NCI-H1092 (cell line): ENCODE measurements at regions not wholly inside any gene's neighbourhood (a gene's known extent, or its start where the extent isn't known, plus 50 kb on each side); places are given as distances from the start of the nearest gene placed in this dataset.

Experiments
- DNase-seq: peaks from one replicate; lab custom pipeline; 2025; lab: John Stamatoyannopoulos, UW

DNA sequence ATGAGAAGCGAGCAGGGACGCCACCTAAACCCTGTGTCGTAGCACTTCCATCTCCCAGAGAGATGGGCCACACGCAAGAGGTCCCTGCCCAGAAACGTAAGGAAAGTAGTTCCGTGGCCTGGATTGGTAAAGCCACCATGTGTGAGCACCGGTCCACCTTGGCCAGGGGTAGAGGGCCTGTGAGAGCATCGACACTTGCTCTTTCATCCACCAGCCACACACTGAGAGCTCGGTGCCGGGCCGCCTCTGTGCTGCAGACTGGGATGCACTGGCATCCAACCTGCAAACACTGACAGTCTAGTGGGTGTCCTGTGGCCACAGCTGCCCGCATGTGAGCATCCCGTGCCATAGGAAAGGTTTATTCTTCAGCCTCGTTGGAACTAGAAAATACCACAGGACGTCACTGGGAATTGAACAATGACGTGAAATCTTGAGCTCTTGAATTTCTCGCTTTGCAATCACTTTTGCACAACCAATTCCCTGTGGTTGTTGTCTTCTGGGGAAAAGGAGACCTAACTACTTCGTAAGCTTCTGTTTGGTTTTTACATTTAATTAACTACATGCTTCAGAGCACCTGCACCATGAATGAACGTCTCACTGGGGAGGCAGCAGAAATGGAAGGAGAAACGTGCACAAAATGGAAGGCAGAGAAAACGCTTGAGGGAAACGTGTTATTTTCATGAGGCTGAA, 212.0 kb upstream of the RAB6C start:
- DNase-seq: no peak

DNA sequence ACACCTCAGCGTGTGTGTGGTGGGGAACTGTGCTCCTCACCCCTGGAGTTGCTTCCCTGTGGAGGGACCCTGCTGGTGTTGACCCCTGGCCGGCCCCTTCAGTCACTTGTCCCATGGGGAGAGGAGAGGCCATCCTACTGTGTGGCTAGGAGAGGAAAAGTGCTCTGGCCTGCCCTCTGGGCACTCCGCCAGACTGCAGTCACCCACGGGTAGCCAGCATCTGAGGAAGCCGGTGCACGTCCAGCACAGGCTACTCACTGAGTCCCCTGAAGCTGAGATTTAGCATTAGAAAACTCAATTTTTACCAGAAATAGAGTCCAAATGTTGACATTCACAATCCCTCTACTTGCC, 211.5 kb upstream of the RAB6C start:
- no peak for DNase-seq

DNA sequence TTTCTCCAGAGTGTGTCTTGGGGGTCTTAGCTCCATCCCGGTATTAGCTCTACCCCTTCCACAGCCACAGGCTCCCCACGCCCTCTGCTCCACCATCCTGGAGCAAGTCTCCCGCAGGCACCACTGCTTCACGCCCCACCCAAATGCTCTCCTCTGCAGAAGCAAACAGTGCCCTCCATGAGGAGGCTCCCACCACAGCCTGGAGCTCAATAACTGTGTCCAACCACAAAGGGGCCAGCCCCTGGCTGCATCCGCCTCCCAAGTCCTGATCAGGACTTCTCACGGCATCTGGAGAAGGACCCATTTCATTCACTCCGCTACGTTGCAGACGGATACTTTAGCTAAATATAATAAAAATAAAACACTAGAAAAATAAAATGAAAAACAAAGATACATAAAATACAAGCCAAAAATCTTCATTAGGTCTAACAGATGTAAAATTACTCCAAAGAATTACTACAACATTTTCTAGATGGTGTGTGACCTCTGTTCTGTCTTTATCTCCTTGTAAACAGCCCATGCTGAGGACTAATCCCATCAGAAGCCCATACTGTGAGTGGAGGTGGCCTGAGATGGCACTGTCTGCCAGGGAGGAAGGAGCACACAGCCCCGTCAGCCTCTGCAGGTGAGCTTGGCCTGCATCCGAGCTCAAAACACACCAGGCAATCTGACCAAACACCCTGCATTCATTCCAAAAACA, 210.8 kb upstream of the RAB6C start:
- DNase-seq: no peak

DNA sequence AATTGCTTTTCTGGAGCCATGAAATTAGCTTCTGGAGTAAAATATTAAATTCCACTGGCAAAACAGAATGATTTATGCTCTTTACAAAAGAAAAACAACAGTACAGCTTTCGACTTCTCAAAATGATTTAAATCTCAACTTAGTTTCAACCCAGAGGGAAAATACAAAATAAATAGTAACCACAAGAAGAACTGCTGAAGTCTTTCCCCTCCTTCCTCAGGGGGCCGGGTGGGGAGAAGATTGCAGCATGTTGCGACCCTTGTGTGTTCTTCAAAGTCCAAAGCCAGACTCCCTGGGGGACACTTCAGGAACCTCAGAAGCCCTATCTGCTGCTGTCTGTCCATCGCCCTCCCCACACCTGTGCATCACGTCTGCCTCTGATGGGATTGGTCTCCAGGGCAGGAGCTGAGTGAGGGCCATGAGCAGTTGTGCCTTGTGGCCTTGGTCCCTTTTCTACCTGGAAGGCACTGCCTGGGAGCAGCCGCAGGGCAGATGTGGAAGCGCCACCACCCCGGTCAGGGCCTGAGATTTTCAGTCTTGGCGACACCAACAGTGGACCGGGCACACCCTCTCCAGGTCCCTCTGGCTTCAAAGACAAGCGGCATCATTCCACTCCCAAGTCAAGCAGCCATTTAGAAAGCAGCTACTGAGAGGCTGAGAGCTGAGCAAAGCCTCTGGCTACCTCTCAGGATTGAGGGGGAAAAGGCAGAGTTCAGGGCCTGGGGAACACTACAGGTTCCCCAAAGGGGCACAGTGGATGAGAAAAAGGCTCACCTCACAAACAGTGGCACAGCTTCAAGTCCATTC, 210.1 kb upstream of the RAB6C start:
- no peak for DNase-seq

DNA sequence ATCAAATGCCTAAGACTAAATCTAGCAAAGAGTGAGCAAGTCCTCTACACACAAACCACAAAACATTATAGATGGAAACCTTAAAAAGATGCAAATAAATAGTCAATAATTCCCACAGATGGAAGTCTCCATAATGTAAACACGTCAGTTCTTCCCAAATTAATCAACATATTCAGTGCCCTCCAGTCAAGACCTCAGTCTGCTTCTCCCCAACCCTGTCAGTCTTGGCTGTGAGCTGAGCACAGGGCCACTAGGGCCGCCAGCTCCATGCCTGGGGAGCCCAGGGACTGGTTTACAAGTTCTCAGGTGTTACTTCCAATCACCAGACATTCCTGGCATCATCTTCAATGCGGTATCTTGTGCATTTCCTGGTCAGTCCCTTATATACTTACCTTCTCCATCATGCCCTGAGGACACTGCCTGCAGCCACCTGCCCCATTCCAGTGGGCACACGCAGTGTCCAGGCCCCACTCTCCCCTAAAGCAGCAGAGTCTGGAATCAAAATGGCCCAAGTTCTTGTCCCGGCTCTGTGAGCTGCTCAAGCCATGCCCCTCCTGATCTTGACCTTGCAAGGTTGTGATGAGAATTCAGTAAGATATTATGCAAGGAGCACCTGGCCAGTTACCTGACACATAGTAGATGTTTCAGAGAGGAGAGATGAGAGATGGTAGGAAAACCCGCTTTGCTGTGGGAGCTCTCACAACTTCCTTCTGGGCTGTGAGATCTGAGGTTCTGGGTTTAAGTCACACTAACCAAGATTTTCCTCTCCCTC, 207.9 kb upstream of the RAB6C start:
- DNase-seq: no peak

DNA sequence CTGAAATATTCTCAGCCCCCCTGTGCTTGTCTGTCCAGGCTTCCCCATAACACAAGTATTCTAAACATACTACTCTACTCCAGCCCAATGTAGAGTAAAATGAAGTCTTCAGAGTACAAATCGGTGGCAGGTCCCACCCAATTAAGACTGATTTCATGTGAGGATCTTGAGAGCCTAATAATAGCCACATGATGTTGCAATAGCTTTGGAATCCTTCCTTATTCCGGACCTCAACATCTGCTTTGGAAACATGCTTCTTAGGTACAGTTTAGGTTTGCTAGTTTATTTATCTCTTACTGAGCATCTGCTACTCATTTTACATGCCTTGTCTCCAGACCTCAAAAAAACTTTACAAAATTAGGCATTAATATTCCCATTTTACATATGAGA, 207.3 kb upstream of the RAB6C start:
- DNase-seq: no peak

DNA sequence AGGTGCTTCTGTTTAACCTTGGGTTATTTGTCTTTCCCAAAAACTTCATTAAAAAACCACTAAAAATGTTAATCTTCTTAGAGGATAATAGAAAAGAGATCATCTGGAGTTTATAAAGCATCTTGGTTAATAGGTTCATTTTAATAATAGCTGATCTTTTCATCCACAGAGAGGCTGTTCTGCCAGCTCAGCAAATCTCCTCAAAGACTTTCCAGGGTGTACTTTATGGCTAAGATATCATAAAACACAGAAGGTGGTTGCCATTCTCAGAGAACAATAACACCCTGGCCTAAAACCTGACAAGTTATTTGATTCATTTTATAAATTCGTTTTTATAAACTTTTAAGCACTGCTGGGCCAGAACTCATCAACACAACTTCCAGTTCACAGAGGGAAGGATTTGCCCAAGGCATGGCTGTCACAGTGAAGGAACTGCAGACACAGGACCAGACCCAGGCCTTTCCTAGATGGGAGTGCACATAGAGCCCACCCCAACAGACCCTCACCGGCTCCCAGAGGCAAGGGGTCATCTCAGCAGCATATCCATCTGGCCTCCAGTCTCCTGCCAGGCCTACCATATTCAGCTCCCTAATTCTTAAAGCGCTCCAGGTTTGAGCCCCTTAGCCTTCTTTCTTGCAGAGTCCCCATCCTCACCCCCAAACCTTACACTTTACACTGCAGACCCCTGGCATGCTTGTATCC, 203.4 kb upstream of the RAB6C start:
- no peak for DNase-seq

DNA sequence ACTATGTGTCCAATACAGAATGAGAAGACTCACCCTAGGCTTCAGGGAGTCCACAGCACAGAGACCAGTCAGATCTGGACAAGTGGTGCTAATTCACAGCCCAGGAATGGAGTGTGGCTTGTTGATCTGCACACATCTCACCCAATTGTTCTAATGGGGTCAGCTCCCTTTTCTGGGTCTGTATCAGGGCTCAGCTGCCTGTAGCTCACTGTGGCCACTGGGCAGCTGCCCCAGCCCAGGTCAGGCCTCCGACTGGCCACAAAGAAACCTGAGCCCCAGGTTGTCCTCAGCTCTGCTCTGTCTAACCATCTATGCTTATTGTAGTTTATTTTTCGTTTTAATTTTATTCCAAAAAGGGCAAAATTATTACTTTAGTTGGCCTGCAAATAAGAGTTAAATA, 202.3 kb upstream of the RAB6C start:
- no peak for DNase-seq

DNA sequence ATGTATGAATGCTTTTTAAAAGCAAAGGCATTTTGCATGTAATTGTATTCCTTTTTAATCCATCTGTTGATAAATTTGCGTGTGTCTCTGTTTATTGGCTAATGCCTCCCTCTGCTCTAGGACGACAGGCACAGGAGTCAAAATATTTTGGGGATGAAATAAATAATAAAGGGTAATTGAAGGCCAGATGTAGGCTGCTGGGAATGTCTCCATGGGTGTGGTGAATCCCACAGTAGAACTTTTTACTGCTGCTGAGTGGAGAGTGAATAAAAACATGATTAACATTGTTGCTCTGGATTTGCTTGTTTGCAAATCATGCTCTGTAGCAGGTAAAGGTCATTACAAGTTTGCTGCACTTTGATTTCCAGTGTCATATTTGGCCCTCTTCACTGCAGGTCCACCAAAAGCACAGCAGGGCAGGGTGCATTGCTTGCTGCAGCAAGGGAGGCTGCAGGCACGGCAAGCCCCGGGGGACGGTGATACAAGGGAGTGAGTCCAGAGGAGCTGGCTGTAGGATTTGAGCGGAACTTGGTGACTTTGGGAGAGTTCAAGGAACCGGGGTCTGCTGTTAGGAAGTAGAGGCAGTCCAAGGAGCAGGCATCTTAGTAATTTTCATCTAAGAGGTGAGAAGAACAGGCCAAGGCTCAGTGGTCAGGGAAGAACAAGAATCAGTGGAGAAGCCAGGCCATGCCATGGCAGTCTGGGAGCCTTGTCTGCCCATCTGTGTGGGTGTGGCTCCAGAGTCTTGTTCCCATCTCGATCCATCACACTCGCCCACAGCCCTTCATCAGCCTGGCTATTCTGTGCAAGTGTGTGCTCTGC, 201.5 kb upstream of the RAB6C start:
- DNase-seq: no peak

DNA sequence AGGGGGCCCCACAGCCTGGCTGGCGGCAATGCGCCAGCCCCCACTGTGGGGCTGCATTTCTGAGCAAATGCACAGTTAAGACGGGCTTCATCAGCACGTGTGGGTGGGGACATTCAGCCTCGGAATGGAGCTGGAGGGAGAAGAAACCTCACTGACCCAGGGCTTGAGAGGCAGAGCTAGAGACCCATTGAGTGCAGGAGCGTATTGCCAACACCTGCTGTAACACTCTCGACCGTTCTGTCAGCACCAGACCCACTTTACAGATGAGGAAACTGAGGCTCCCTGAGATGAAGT, 200.9 kb upstream of the RAB6C start:
- no peak for DNase-seq

DNA sequence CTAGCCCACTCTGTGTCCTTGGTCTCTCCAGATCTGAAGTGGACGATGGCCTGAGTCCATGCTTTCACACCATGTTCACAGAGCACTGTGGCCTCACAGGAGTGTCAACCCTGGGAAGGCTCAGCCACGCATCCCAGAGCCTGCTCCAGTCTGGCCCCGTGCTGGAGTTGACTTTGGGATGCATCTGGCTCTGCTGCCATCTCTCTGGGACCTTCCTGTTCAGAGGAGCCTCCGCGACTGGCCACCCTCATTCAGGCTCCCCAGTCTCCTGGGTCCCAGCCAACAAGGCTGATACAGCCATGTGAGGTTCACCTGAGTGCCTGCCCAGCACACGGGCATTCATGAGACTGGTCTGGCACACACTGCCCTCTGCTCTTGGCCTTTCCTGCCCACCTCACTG, 199.7 kb upstream of the RAB6C start:
- no peak for DNase-seq

DNA sequence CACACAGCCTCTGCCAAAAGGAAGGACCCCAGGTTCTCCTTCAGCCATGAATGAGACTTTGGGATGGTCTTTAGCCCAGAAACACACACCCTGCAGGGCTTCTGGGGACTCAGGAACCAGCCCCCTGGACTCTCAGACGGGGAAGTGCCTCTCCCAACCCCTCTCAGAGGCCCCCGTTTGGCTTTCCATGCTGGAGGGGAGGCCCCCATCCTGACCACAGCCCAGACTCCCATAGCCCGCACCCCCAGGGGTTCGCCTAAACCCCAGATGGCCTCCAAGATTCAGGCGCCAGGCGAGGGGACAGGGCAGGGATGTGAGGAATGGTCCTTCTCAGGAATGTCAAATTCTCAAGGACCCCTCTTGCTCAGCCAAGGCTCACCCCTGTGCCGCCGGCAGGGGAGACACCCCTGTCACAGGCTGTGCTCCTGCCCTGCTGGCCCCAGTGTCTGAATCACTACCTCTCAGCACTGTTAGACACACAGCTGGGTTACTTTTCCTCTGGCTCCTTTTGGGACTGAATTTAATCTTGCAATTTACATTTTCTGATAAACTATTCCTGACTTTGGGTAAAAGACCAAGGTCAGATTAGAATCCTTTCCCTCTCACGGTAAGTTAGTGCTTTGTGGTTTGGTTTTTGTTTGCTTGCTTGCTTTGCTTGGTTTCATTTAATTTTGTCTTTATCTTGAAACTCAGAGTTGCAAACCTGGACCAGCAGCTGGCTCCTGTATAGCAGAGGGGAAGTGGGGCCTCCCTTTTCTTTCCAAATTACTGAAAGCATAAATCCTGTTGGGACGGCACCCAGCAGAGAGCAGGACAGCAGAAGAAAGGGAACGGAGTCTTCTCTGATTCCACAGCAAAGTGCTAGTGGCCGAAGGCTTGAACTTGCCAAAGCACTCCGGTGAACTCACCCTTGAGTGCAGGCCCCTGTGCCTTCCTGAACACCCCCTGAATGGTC, 198.9 kb upstream of the RAB6C start:
- DNase-seq: no peak

DNA sequence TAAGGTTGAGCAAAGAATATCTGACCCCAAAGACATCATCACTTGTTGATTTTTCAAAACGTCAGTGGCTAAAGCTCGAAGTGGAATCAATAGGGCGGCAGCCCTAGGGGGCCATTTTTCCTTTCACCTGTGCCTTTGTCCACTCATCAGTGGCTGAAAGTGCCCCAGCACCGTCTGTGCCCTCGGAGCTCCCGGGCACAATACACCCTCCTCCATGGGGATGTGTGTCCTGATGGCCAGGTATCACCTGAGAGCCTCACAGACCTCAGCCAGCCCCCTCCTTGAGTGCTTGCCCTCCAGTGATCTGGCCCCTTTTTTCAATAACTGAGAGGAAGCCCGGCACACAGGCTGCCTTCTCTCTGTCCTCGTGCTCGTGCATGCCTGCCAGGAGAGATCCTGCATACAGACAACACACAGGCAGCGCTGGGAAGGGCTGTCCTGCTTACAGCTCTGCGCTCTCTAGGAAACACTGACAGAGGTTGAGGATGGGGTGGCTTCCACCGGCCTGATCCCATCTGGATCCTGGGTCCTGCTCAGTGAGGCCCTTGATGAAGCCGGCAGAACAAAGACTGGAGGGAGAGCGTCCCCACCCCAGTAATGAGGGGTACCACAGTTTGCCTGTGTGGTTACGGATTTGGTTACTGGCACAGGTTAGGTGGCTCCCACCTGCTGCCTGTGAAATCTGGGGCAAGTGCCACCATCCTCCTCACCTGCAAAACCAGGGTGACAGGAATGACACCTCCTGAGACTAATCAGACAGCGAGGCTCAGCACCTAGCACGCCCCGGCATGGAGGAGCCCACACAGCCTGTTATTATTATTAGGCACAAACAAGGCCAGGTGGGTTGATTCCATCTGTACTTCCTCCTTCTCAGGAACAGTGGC, 197.5 kb upstream of the RAB6C start:
- DNase-seq: no peak

DNA sequence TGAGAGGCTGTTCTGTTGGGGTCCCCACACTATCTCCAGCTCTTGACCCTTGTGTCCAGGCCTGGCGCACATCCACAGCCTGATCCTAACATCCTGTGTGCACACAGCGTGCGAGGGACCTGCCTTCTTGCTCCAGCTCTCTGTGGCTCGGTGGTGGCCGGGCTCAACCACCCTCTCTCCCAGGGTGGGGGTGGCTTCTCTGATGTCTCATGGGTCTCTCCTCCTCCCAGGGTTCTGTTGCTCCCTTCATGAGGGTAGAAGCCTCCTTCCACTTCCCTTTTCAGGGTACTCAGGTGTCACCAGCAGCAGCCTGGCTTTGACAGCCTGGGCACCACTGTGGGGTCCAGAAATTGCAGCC, 196.9 kb upstream of the RAB6C start:
- no peak for DNase-seq

DNA sequence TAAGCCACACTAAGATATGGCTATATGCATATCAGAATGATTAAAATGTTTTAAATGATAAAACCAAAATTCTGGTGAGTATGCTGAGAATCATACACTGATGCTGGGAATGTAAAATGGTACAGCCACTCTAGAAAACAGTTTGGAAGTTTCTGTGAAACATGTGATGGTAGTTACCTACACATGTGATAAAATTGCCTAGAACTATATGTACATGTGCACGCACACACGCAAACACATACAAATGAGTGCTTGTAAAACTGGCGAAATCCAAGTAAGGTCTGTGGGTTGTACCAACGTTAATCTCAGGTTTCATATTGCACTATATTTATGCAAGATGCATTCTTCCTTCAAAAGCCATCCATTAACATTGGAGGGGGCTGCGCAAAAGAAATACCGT, 195.0 kb upstream of the RAB6C start:
- DNase-seq: no peak

DNA sequence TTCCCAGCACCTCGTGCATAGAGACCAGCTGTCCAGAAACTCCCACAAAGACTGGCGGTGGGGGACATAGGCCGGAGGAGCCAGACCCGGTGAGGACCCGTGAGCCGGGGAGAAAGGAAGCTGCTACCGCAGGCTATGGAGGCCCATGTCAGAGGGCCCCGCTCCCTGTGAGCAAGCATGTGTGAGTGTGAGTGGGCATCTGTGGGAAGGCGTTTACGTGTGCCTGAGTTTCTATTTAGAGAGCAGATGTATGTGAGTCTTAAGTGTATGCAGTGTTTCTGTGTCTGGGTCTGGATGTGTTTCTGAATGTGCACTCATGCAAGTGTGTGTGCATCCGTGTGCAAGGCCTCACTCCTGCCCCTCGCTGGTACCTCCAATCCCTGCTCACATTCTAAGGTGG, 187.8 kb upstream of the RAB6C start:
- no peak for DNase-seq

DNA sequence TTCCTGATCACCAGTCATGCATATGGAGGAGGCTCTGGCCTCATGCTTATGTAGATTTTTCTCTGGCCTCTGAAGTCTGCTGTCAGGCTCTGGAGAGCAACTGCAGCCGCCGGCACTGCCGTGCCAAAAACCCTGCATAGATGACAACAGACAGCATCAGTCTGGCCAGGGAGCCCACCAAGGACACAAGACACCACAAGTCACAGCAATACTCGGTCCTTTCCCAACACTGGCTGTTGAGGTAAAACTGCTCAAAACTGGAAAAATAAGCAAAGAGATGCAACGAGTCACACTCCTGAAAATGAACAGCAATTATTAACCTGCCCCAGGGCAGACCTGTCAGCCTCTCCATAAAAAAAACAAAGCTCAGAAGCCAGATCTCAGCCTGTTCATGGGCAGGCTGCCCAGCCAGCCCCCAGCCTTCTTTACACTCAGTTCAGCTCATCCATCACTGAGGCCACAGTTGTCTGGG, 186.0 kb upstream of the RAB6C start:
- no peak for DNase-seq

DNA sequence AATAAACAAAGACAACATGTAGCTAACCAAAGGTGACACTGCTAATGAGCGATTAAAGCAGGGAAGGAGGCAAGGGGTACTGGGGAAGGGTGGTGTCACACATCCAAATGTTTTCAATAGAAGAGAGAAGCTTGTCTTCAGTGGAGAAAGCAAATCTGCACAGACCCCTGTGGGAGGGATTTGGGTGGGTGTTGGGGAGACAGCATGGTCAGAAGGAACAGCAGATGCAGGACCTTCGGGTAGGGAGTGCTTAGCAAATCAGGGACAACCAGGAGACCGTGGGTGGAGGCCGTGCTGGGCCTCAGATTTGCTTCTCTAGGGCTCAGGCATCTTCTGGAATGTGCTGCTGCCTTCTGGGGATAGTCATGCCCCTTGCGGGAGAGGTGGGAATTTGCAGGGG, 185.3 kb upstream of the RAB6C start:
- DNase-seq: no peak

DNA sequence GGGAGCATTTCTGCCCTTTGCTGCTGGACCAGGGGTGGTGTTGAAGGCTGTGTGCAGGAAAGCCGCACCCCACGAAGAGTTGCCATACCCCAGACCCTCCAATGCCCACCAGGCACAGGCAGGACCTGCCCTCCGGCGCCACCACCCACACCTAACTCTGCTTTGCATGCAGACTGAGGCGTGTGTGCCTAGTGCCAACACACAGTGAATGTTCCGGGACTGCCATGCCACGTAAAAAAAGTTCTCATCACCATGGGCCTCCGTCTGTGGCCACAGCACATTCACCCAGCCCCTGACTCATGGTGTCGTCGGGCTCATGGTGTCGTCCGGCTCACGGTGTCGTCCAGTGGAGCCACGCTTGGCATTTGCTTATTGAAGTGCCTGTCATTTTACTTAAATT, 184.9 kb upstream of the RAB6C start:
- DNase-seq: no peak
